Activated T-cell treated with anti-CD3 and anti-CD28 coated beads, Interleukin-2, amount 50 U/mL, for 72 hours (primary cell): ENCODE measurements at regions not wholly inside any gene's neighbourhood (a gene's known extent, or its start where the extent isn't known, plus 50 kb on each side); places are given as distances from the start of the nearest gene placed in this dataset.

Experiments used
- ATAC-seq, 2 donors: fragments of 150-1000 bp; cut with Tn5 transposase; replicated peaks in 1 of 2; 2 replicates each; pipeline ENCODE4 v1.10.0; 2021; ENCODE audit warnings: moderate library complexity in 2 of 2, mild to moderate bottlenecking in 1 of 2
- DNase-seq, 2 donors: peaks; one replicate each; pipeline ENCODE4 v3.0.0; 2021 to 2022; ENCODE audit warnings: mixed read lengths in 1 of 2
- H3K27ac Mint-ChIP-seq: one replicate; pipeline ENCODE4 v1.8.0; 2022; ENCODE audit warnings: mild to moderate bottlenecking, moderate library complexity, mixed read lengths
- H3K27me3 Mint-ChIP-seq: one replicate; pipeline ENCODE4 v1.8.0; 2022; ENCODE audit warnings: low read depth, mixed read lengths
- H3K36me3 Mint-ChIP-seq, 2 donors: one replicate each; pipeline ENCODE4 v1.8.0; 2022; ENCODE audit warnings: mixed read lengths in 2 of 2, mild to moderate bottlenecking in 1 of 2; ENCODE audit not compliant: insufficient read depth in 2 of 2
- H3K4me1 Mint-ChIP-seq: one replicate; pipeline ENCODE4 v1.8.0; 2022; ENCODE audit warnings: low read depth, mixed read lengths
- H3K4me3 Mint-ChIP-seq, 2 donors: one replicate each; pipeline ENCODE4 v1.8.0; 2022; ENCODE audit warnings: mild to moderate bottlenecking in 2 of 2, mixed read lengths in 2 of 2, moderate library complexity in 2 of 2
- H3K9me3 Mint-ChIP-seq, 2 donors: one replicate each; pipeline ENCODE4 v1.8.0; 2022; ENCODE audit warnings: mixed read lengths in 2 of 2

DNA sequence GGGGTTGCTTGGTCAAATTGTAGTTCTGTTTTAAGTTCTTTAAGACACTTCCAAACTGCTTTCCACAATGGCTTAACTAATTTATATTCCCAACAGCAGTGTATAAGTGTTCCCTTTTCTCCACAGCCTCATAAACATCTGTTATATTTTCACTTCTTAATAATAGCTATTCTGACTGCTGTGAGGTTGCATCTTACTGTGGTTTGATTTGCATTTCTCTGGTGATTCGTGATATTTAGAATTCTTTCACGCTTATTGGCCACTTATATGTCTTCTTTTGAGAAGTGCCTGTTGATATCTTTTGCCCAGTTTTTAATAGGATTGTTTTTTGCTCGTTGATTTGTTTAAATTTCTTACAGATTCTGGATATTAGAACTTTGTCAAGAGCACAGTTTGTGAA is 278.6 kb upstream of the ITM2A start:
- Mint-ChIP-seq H3K36me3 (no peaks in the 10 kb centered on the region), H3K27ac (no peak overlapping the region), H3K27me3 (peaks cover 8% of the 10 kb centered on the region), H3K9me3 (no peaks in the 10 kb centered on the region), H3K4me1 (no peaks in the 10 kb centered on the region), H3K4me3 (no peak overlapping the region)
- ATAC-seq = no peak
- DNase-seq = no peak

DNA sequence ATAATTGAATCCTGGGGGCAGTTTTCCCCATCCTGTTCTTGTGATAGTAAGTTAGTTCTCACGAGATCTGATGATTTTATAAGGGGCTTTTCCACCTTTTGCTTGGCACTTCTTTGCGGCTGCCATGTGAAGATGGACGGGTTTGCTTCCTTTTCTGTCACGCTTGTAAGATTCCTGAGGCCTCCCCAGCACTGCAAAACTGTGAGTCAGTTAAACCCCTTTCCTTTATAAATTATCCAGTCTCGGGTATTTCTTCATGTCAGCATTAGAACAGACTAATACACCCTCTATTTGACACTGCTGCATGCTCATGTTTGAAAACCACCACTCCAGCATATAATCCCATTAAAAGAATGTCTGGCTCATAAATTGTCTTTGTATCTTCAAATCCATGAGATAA is 264.4 kb upstream of the ITM2A start:
- no peak overlapping the region for H3K4me3 Mint-ChIP-seq
- H3K4me1 Mint-ChIP-seq = no peaks in the 10 kb centered on the region
- H3K9me3 Mint-ChIP-seq = peaks cover 0 to 2% of the 10 kb centered on the region in 2 donors
- peak overlapping the region; percentile 44 for H3K27ac Mint-ChIP-seq
- no peaks in the 10 kb centered on the region for H3K36me3 Mint-ChIP-seq
- ATAC-seq (no peak), DNase-seq (no peak)
- H3K27me3 Mint-ChIP-seq = no peaks in the 10 kb centered on the region

DNA sequence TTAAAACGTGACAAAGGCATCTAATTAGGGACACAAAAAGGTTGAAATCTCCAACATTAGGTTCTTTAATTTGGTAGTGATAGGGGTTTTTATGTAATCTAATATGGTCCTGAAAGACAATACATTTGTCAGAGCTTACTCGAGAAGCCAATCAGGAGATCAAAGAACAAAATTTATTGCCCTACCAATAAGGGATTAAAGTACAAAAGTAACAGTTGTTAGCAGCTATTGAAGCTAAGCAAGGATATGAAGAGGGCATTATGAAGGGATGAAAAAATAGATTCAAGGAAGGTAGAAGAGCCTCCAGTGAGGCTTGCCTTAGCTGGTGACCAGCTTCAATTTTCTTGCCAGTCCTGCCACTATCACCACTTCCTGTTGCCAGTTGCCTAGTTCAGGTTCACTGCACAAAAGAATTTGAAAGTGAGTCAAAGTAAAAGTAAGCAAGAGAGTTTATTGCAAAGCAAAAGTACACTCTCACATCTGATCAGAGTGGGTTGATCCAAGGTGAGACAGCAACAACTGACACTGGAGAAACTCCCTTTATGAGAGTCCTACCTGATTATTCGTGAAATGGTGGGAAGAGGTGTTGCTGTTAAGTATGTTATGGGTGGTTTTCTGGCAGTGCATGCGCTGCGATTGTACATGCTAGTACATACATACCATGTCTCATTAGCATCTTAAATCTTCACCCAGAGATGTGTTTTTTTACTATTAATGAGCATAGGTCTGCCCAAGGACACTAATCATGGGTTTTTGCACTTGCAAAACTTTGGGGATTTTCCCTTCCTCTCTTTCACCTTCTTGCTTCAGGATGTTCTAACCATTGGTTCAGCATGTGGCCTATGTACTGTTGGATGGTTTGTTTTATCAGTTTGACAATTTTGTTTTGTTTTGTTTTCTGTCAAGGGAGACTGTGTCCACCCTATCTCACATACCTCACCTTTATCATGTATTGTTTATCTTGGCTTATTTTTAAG is 263.2 kb upstream of the ITM2A start:
- Mint-ChIP-seq H3K4me1 (no peaks in the 10 kb centered on the region), H3K36me3 (no peaks in the 10 kb centered on the region), H3K4me3 (no peak overlapping the region), H3K27me3 (no peaks in the 10 kb centered on the region), H3K27ac (no peak overlapping the region), H3K9me3 (peaks cover 0 to 2% of the 10 kb centered on the region in 2 donors)
- DNase-seq = no peak
- ATAC-seq = peak in 1 of 2 donors; percentile 33

DNA sequence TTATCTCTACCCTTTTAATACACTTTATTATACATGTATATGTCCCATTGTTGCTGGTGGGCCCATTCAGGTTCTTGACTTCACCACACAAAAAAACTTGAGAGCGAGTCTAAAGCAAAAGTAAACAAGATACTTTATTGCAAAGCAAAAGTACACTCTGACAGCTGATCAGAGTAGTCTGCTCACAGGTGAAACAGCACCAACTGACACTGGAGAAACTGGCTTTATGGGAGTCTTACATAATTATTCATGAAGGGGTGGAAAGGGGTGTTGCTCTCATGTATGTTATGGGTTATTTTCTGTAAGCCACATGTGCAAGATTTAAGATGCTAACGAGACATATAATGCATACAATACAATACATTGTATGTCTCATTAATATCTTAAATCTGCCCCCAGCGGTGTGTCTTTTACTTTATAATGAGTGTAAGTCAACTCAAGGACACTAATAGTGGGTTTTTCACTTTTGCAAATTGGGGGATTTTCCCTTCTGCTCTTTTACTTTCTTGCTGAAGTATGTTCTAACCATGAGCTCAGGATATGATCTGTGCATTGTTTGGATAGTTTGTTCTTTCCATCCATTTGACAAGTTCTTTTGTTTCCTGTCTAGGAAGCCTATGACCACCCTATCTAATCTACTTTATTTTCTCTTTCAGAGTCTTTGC is 256.1 kb upstream of the ITM2A start:
- no peak overlapping the region for H3K4me3 Mint-ChIP-seq
- DNase-seq = no peak
- no peaks in the 10 kb centered on the region for H3K36me3 Mint-ChIP-seq
- peaks cover 21% of the 10 kb centered on the region for H3K27me3 Mint-ChIP-seq
- H3K27ac Mint-ChIP-seq = no peak overlapping the region
- ATAC-seq = no peak
- H3K9me3 Mint-ChIP-seq = no peaks in the 10 kb centered on the region
- H3K4me1 Mint-ChIP-seq = no peaks in the 10 kb centered on the region

DNA sequence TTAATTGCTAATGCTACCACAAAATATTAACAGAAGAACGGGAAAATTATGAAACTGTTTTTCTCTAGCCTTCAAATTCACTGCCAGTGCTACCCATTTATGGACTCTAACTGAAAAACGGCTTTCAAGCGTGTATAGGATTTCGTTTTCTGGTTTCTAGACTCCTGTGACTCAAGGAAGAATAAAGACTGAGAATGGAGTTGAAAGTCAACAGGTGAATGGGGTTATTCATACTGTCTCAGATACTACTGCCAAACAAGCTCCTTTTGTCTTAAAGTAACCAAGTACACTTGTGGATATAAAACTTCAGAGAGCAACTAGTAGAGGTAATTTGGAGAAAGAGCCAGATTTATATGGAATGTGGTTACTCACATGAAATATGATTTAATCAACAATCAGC is 251.1 kb upstream of the ITM2A start:
- ATAC-seq = no peak
- Mint-ChIP-seq H3K4me3 (no peak overlapping the region), H3K36me3 (no peaks in the 10 kb centered on the region), H3K27me3 (peaks cover 21% of the 10 kb centered on the region), H3K27ac (no peak overlapping the region), H3K9me3 (no peaks in the 10 kb centered on the region), H3K4me1 (no peaks in the 10 kb centered on the region)
- no peak for DNase-seq

DNA sequence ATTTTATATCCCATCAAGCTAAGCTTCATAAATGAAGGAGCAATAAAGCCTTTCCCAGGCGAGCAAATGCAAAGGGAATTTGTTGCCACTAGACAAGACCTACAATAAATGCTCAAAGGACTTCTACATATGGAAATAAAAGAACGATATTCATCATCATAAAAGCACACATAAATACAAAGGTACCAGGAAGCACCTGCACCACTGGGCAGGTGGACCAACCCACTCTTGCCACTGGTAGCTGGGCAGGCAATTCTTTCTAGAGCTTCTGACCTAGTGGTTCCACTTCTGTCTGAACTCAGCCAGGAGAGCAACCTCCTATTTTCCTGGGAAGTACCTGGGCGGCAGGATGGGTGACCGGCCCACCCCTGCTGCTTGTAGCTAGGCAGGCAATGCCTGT is 237.2 kb upstream of the ITM2A start:
- Mint-ChIP-seq H3K4me3 (no peak overlapping the region), H3K36me3 (no peaks in the 10 kb centered on the region), H3K27ac (no peak overlapping the region), H3K27me3 (peaks cover 30% of the 10 kb centered on the region), H3K4me1 (no peaks in the 10 kb centered on the region), H3K9me3 (no peaks in the 10 kb centered on the region)
- ATAC-seq (no peak), DNase-seq (no peak)

DNA sequence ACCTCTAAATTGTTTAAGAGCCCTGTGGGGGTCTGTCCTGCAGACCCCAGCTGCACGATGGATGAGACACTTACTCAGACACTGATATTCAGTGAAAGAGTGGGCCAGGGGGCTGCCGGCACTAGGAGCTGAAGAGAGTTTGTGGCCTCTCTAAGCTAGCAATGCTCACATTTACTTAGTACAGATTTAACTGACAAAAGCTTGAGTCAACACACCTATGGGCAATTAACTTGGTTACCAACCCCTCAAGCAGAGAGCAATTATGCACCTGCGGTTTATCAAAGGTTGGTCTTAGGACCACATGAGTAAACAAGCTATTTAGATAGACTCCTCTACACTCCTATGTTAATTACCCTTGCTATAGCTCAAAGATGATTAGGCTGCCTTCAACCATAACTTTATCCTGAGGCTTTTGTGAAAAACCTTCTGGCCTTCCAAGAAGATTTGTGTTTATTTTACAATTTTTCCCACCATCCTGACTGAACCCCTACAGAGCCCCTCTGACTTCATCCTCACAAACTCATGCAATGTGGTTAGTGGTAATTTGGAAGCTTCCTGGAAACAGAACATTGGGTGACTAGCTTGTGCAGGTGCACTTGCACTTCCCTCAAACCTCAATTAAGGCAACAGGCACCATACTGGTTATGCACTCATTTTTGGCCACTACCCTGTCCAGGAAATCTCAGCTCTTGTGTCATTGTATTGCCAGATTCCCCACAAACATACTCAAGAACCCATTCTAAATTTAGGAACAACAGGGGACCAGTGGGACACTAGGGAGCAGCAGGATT is 234.4 kb upstream of the ITM2A start:
- ATAC-seq = no peak
- Mint-ChIP-seq H3K27ac (no peak overlapping the region), H3K9me3 (no peaks in the 10 kb centered on the region), H3K27me3 (peaks cover 35% of the 10 kb centered on the region), H3K4me1 (no peaks in the 10 kb centered on the region), H3K4me3 (no peak overlapping the region), H3K36me3 (no peaks in the 10 kb centered on the region)
- DNase-seq = no peak

DNA sequence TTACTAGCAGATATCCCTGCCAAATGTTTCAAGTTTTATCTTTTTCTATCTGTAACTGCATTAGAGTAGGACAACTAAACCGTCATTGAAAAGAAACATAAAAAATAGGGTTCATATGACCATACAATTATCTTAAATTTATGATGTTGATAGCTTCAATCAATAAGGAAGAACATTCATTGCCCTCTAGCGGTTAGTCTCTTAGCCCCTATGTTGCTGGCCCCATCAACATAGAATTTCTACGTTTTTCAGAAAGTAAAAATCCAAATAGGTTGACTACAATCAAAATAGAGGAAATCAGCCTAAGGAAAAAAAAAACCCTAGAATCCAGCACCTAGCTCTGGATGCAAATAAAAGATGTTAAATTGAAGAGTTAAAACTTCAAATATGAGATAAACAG is 225.1 kb upstream of the ITM2A start:
- no peak for DNase-seq
- H3K4me3 Mint-ChIP-seq = no peak overlapping the region
- H3K9me3 Mint-ChIP-seq = no peaks in the 10 kb centered on the region
- no peaks in the 10 kb centered on the region for H3K4me1 Mint-ChIP-seq
- ATAC-seq = no peak
- H3K36me3 Mint-ChIP-seq = no peaks in the 10 kb centered on the region
- H3K27me3 Mint-ChIP-seq = peaks cover 49% of the 10 kb centered on the region
- H3K27ac Mint-ChIP-seq = no peak overlapping the region

DNA sequence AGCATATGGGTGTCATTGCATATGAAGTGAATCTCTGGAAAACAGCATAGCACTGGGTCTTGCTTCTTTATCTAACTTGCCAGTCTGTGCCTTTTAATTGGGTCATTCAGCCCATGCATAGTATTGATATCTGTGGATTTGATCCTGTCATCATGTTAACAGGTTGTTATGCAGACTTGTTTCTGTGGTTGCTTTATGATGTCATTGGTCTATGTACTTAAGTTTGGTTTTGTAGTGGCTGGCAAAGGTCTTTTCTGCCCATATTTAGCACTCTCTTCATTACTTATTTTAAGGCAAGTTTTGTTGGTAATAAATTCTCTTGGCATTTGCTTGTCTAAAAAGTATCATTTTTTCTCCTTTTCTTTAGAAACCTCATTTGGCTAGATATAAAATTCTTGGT is 221.1 kb upstream of the ITM2A start:
- H3K4me1 Mint-ChIP-seq = no peaks in the 10 kb centered on the region
- no peaks in the 10 kb centered on the region for H3K36me3 Mint-ChIP-seq
- ATAC-seq (no peak), DNase-seq (no peak)
- H3K9me3 Mint-ChIP-seq = peaks cover 0 to 3% of the 10 kb centered on the region in 2 donors
- H3K27ac Mint-ChIP-seq = no peak overlapping the region
- peaks cover 36% of the 10 kb centered on the region for H3K27me3 Mint-ChIP-seq
- H3K4me3 Mint-ChIP-seq = no peak overlapping the region

DNA sequence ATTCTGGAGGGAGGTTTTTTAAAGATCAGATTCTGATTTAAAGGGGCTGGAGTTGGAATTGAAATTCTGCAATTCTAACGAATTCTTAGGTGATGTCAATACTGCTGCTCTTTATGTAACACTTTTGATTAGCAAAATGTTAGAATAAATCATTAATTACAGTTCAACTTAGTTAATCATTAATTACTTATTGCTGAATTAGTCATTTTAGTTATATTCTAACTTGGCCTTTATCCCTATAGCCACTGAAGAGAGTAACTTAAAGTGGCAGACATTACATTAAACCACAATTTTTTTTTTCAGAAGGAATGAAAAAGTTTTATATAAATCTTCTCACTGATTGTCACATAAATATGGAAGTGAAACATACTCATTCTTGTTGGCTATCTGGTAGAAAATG is 206.6 kb upstream of the ITM2A start:
- Mint-ChIP-seq H3K9me3 (no peaks in the 10 kb centered on the region), H3K4me1 (no peaks in the 10 kb centered on the region), H3K36me3 (peaks cover 0 to 2% of the 10 kb centered on the region in 2 donors), H3K27ac (no peak overlapping the region), H3K27me3 (peaks cover 7% of the 10 kb centered on the region), H3K4me3 (no peak overlapping the region)
- DNase-seq = no peak
- ATAC-seq = no peak

DNA sequence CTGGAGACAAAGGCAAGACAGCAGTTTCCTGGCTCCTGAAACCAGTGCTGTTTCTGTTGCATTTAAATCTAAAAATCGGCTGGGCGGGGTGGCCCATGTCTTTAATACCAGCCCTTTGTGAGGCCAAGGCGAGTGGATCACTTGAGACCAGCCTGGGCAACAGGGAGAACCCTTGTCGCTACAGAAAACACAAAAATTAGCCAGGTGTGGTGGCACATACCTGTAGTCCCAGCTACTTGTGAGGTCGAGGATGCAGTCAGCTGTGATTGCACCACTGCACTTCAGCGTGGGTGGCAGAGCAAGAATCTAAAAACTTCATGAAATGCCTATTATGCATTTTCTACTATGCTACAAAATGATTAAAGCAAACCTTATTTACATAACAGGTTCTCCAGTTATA is 205.4 kb upstream of the ITM2A start:
- ATAC-seq = no peak
- H3K9me3 Mint-ChIP-seq = peaks cover 0 to 1% of the 10 kb centered on the region in 2 donors

DNA sequence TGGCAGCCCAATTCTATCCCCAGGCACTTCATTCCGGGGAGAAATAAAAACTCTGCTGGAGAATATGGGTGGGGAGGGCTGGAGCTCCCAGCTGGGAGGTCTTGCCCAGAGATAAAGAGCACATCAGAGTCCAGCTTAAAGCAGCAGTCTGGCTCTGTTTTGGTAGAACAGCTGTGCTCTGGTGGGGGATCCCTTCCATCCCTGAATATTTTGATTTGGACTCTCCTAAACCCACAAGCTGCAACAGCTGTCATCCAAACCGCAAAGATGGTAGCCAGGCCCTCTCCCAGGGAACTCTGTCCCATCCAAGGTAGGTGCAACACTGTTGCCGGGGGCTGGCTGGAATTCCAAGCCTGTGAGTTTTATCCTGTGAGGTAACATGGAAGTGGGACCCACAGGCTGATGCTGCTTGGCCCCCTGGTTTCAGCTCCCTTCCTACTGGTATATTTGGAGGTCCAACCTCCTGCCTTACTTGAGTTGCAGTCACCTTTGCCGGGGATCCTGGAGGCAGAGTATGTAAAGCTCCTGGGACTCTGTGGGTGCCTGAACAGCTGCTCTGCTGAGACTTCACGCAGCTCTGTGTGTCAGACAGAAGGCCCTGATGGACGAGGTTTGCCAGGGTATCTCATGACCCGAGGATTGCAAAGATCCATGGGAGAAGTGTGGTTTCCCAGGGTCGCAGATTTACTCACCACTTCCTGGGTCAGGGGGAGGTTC is 203.5 kb upstream of the ITM2A start:
- no peak overlapping the region for H3K4me3 Mint-ChIP-seq
- ATAC-seq (no peak), DNase-seq (no peak)
- H3K27ac Mint-ChIP-seq = no peak overlapping the region
- H3K9me3 Mint-ChIP-seq = peaks cover 1 to 4% of the 10 kb centered on the region in 2 donors
- peaks cover 0 to 2% of the 10 kb centered on the region in 2 donors for H3K36me3 Mint-ChIP-seq
- H3K4me1 Mint-ChIP-seq = no peaks in the 10 kb centered on the region
- peaks cover 16% of the 10 kb centered on the region for H3K27me3 Mint-ChIP-seq

More for the DNA sequence above, 205.4 kb upstream of the ITM2A start:
- no peak overlapping the region for H3K4me3 Mint-ChIP-seq
- no peak for DNase-seq
- peaks cover 0 to 2% of the 10 kb centered on the region in 2 donors for H3K36me3 Mint-ChIP-seq
- H3K27me3 Mint-ChIP-seq = peaks cover 11% of the 10 kb centered on the region
- H3K27ac Mint-ChIP-seq = no peak overlapping the region
- no peaks in the 10 kb centered on the region for H3K4me1 Mint-ChIP-seq
